GM12878 (cell line): ENCODE measurements at regions not wholly inside any gene's neighbourhood (a gene's known extent, or its start where the extent isn't known, plus 50 kb on each side); places are given as distances from the start of the nearest gene placed in this dataset.

Source experiments
- EGR1 ChIP-seq, 2 experiments: IDR thresholded peaks; 1 replicate in 1 of 2; 2 replicates in 1 of 2; pipeline ENCODE4 v1.6.1; 2011 to 2012; ENCODE audit warnings: low read depth in 2 of 2, low read length in 2 of 2, borderline replicate concordance in 1 of 2, mild to moderate bottlenecking in 1 of 2, moderate library complexity in 1 of 2
- IRF4 ChIP-seq: IDR thresholded peaks from 2 replicates; pipeline ENCODE4 v1.6.1; 2011; ENCODE audit warnings: low read depth, low read length
- MXI1 ChIP-seq: fragments of 150-350 bp; IDR thresholded peaks from 2 replicates; pipeline ENCODE4 v1.6.1; 2011; ENCODE audit warnings: low read depth, mild to moderate bottlenecking, inconsistent platforms, low read length, improper control_type of control experiment
- NFXL1 ChIP-seq: fragments of 450-650 bp; IDR thresholded peaks from 2 replicates; pipeline ENCODE4 v1.6.1; 2017; ENCODE audit warnings: antibody characterized with exemption, mild to moderate bottlenecking, borderline replicate concordance
- NFYA ChIP-seq: IDR thresholded peaks from 2 replicates; pipeline ENCODE4 v1.6.1; 2011; ENCODE audit warnings: low read depth, mild to moderate bottlenecking, low read length, improper control_type of control experiment, borderline replicate concordance
- POLR2AphosphoS2 ChIP-seq: IDR thresholded peaks from 2 replicates; pipeline ENCODE4 v1.6.1; 2011; ENCODE audit warnings: low read depth, mild to moderate bottlenecking, low read length, improper control_type of control experiment, moderate library complexity
- POLR2AphosphoS5 ChIP-seq: IDR thresholded peaks from 2 replicates; pipeline ENCODE4 v1.6.1; 2011; ENCODE audit warnings: mild to moderate bottlenecking, low read length, inconsistent platforms
- RELA ChIP-seq: fragments of 450-650 bp; IDR thresholded peaks from 2 replicates; pipeline ENCODE4 v1.8.0; 2014; ENCODE audit warnings: borderline replicate concordance; ENCODE audit not compliant: partially characterized antibody
- SIX5 ChIP-seq: IDR thresholded peaks from 2 replicates; pipeline ENCODE4 v1.6.1; 2011; ENCODE audit warnings: mild to moderate bottlenecking, low read depth, low read length, moderate library complexity; ENCODE audit not compliant: severe bottlenecking
- SMC3 ChIP-seq: IDR thresholded peaks from 2 replicates; pipeline ENCODE4 v1.6.1; 2011; ENCODE audit warnings: low read length, improper control_type of control experiment, borderline replicate concordance
- WRNIP1 ChIP-seq: IDR thresholded peaks from 2 replicates; pipeline ENCODE4 v1.6.1; 2011; ENCODE audit warnings: low read depth, low read length, improper control_type of control experiment, borderline replicate concordance
- YY1 ChIP-seq: IDR thresholded peaks from 2 replicates; pipeline ENCODE4 v1.6.1; 2011; ENCODE audit warnings: low read depth, mild to moderate bottlenecking, low read length
- TF ChIP-seq, protein P1 (sequence below): fragments of 450-650 bp; IDR thresholded peaks from 2 replicates; pipeline ENCODE4 v1.6.1; 2017; ENCODE audit warnings: mild to moderate bottlenecking
- TF ChIP-seq, protein P2 (sequence below), 3 experiments: IDR thresholded peaks in 2 of 3; conservative IDR thresholded peaks in 1 of 3; 2 replicates each; pipeline ENCODE4 v1.5.1; 2011; ENCODE audit warnings: low read depth in 3 of 3, low read length in 3 of 3, mild to moderate bottlenecking in 3 of 3, control low read depth in 2 of 3, moderate library complexity in 2 of 3, inconsistent platforms in 1 of 3, mixed read lengths in 1 of 3; ENCODE audit not compliant: control insufficient read depth in 2 of 3, insufficient read depth in 1 of 3; ENCODE audit errors: extremely low read depth in 1 of 3

DNA sequence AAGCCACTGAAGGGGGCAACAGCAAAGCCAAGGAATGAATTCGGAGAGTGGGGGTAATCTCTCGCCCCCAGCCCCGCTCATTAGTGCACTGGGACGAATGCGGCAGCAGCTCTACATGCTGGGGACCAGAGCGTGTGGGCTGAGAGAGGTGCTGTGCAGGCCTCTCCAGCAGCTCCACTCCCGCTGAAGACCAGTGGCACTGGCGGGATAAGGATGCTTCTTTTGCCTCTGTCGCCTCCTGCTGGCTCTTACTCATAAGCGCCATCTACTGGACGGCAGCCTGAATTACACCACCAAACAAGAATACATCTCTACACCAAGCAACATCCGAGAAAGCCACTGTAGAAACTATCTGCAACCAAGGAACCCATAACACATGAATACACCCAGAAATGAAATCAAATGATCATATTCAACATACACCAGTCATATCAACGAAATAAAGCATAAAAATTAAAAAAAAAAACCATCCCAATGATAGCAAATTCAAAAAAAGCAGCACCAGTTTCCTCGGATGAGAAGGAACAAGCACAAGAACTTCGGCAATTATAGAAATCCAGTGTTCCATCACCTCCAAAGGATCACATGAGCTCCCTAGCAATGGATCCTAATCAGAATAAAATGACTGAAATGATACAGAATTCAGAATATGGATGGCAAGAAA is 79.0 kb upstream of the TMEM168 start (continued):
- TF ChIP-seq, protein P1, sequence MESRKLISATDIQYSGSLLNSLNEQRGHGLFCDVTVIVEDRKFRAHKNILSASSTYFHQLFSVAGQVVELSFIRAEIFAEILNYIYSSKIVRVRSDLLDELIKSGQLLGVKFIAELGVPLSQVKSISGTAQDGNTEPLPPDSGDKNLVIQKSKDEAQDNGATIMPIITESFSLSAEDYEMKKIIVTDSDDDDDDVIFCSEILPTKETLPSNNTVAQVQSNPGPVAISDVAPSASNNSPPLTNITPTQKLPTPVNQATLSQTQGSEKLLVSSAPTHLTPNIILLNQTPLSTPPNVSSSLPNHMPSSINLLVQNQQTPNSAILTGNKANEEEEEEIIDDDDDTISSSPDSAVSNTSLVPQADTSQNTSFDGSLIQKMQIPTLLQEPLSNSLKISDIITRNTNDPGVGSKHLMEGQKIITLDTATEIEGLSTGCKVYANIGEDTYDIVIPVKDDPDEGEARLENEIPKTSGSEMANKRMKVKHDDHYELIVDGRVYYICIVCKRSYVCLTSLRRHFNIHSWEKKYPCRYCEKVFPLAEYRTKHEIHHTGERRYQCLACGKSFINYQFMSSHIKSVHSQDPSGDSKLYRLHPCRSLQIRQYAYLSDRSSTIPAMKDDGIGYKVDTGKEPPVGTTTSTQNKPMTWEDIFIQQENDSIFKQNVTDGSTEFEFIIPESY: 0 out of 2 replicates have a peak, but pooled peaks have one; percentile 64
- TF ChIP-seq POLR2AphosphoS5: no peak
- no peak for TF ChIP-seq NFYA
- 0 out of 2 replicates have a peak, but pooled peaks have one; percentile 32 for TF ChIP-seq YY1
- TF ChIP-seq MXI1: no peak
- TF ChIP-seq, protein P2, sequence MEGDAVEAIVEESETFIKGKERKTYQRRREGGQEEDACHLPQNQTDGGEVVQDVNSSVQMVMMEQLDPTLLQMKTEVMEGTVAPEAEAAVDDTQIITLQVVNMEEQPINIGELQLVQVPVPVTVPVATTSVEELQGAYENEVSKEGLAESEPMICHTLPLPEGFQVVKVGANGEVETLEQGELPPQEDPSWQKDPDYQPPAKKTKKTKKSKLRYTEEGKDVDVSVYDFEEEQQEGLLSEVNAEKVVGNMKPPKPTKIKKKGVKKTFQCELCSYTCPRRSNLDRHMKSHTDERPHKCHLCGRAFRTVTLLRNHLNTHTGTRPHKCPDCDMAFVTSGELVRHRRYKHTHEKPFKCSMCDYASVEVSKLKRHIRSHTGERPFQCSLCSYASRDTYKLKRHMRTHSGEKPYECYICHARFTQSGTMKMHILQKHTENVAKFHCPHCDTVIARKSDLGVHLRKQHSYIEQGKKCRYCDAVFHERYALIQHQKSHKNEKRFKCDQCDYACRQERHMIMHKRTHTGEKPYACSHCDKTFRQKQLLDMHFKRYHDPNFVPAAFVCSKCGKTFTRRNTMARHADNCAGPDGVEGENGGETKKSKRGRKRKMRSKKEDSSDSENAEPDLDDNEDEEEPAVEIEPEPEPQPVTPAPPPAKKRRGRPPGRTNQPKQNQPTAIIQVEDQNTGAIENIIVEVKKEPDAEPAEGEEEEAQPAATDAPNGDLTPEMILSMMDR (IDR thresholded peaks at IDR 0.05 in 2 of 3, conservative IDR thresholded peaks at IDR 0.05 in 1 of 3; ENCODE audit: control insufficient read depth in 2 of 3, extremely low read depth in 1 of 3, insufficient read depth in 1 of 3, low read depth in 3 of 3, low read length in 3 of 3): peak; percentile 72 to 79 (median 79)
- no peak for TF ChIP-seq SIX5
- no peak for TF ChIP-seq IRF4
- TF ChIP-seq POLR2AphosphoS2: no peak
- no peak for TF ChIP-seq NFXL1
- no peak for TF ChIP-seq EGR1 (IDR thresholded peaks at IDR 0.05; ENCODE audit: borderline replicate concordance in 1 of 2, low read depth in 2 of 2, low read length in 2 of 2)
- no peak for TF ChIP-seq WRNIP1
- no peak for TF ChIP-seq RELA
- peak; percentile 59 for TF ChIP-seq SMC3
- TF ChIP-seq, all 136 proteins: peak for 5
